ENCODE measurements at regions not wholly inside any gene's neighbourhood (a gene's known extent, or its start where the extent isn't known, plus 50 kb on each side); places are given as distances from the start of the nearest gene placed in this dataset.

- Histone ChIP-seq H3K27me3 (ENCODE audit: insufficient read depth, low read depth) (no peaks in the 10 kb centered on the region), H3K27ac (no peak overlapping the region), H3K9me2 (ENCODE audit: insufficient read depth) (no peaks in the 10 kb centered on the region), H3K9me3 (ENCODE audit: insufficient read depth, low read depth) (no peaks in the 10 kb centered on the region), H2AFZ (no peak overlapping the region), H4K20me1 (ENCODE audit: insufficient read depth) (no peaks in the 10 kb centered on the region; the same call in 1 of the 2 replicates), H3K79me2 (ENCODE audit: low read depth) (no peaks in the 10 kb centered on the region), H3K4me3 (no peak overlapping the region), H3F3A (ENCODE audit: insufficient read depth, low read depth) (no peaks in the 10 kb centered on the region), H3K4me2 (no peak overlapping the region), H3K4me1 (replicated peaks; ENCODE audit: insufficient read depth) (no peaks in the 10 kb centered on the region), H3K36me3 (ENCODE audit: low read depth) (no peaks in the 10 kb centered on the region)
- TF ChIP-seq EZH2 (IDR thresholded peaks at IDR 0.05; ENCODE audit: low read depth) (no peak), CTCF (conservative IDR thresholded peaks at IDR 0.05) (no peak)
- no TSS peak for BruUV-seq (replicated peaks)
- no peak for DNase-seq
- CTCF ChIA-PET: no interaction called here
- POLR2A ChIA-PET (ENCODE audit: unreplicated experiment): no interaction called here
- intact Hi-C loops (cut with micrococcal nuclease; ENCODE audit: unreplicated experiment): no loop called here
Measured at GRCh38 chr16:61569028-61569427, 467.2 kb downstream of the CDH8 start.

GRCh38 chr16:61564716-61565115, 471.5 kb downstream of the CDH8 start:
- Histone ChIP-seq H2AFZ (no peak overlapping the region), H3K27me3 (ENCODE audit: insufficient read depth, low read depth) (no peaks in the 10 kb centered on the region), H3K27ac (no peak overlapping the region), H3K4me3 (no peak overlapping the region), H4K20me1 (ENCODE audit: insufficient read depth) (no peaks in the 10 kb centered on the region), H3K79me2 (ENCODE audit: low read depth) (no peaks in the 10 kb centered on the region), H3K9me3 (ENCODE audit: insufficient read depth, low read depth) (no peaks in the 10 kb centered on the region), H3K9me2 (ENCODE audit: insufficient read depth) (no peaks in the 10 kb centered on the region), H3F3A (ENCODE audit: insufficient read depth, low read depth) (no peaks in the 10 kb centered on the region), H3K36me3 (ENCODE audit: low read depth) (no peaks in the 10 kb centered on the region), H3K4me1 (replicated peaks; ENCODE audit: insufficient read depth) (no peaks in the 10 kb centered on the region), H3K4me2 (no peak overlapping the region)
- TF ChIP-seq CTCF (conservative IDR thresholded peaks at IDR 0.05) (no peak), EZH2 (IDR thresholded peaks at IDR 0.05; ENCODE audit: low read depth) (no peak)
- POLR2A ChIA-PET (ENCODE audit: unreplicated experiment): no interaction called here
- CTCF ChIA-PET: no interaction called here
- no peak for DNase-seq
- intact Hi-C loops (cut with micrococcal nuclease; ENCODE audit: unreplicated experiment): no loop called here
- no TSS peak for BruUV-seq (replicated peaks)

GRCh38 chr16:61555718-61556441, 480.4 kb downstream of the CDH8 start:
- ChIA-PET POLR2A (ENCODE audit: unreplicated experiment) (no interaction called here), CTCF (no interaction called here)
- no TSS peak for BruUV-seq (replicated peaks)
- H3K4me3 ChIP-seq: no peak overlapping the region
- H3K9me3 ChIP-seq (ENCODE audit: insufficient read depth, low read depth): no peaks in the 10 kb centered on the region
- intact Hi-C loops (cut with micrococcal nuclease; ENCODE audit: unreplicated experiment): no loop called here
- DNase-seq: no peak
- no peaks in the 10 kb centered on the region for H3K79me2 ChIP-seq (ENCODE audit: low read depth)
- no peak overlapping the region for H3K4me2 ChIP-seq
- no peaks in the 10 kb centered on the region for H3K4me1 ChIP-seq (replicated peaks; ENCODE audit: insufficient read depth)
- no peaks in the 10 kb centered on the region for H3F3A ChIP-seq (ENCODE audit: insufficient read depth, low read depth)
- H3K27ac ChIP-seq: no peak overlapping the region
- H3K27me3 ChIP-seq (ENCODE audit: insufficient read depth, low read depth): peaks cover 31% of the 10 kb centered on the region
- H3K36me3 ChIP-seq (ENCODE audit: low read depth): no peaks in the 10 kb centered on the region
- TF ChIP-seq EZH2 (IDR thresholded peaks at IDR 0.05; ENCODE audit: low read depth): no peak
- H4K20me1 ChIP-seq (ENCODE audit: insufficient read depth): no peaks in the 10 kb centered on the region
- H2AFZ ChIP-seq: no peak overlapping the region
- no peaks in the 10 kb centered on the region for H3K9me2 ChIP-seq (ENCODE audit: insufficient read depth)

GRCh38 chr16:61549327-61549726, 486.9 kb downstream of the CDH8 start:
- TF ChIP-seq EZH2 (IDR thresholded peaks at IDR 0.05; ENCODE audit: low read depth) (no peak), CTCF (conservative IDR thresholded peaks at IDR 0.05) (no peak)
- POLR2A ChIA-PET (ENCODE audit: unreplicated experiment): no interaction called here
- intact Hi-C loops (cut with micrococcal nuclease; ENCODE audit: unreplicated experiment): no loop called here
- Histone ChIP-seq H3K9me2 (ENCODE audit: insufficient read depth) (no peaks in the 10 kb centered on the region), H3K4me3 (no peak overlapping the region), H3K36me3 (ENCODE audit: low read depth) (no peaks in the 10 kb centered on the region), H4K20me1 (ENCODE audit: insufficient read depth) (no peaks in the 10 kb centered on the region), H3K27me3 (ENCODE audit: insufficient read depth, low read depth) (0 out of 2 replicates have a peak, but pooled peaks cover under 1% of the 10 kb centered on the region), H3K79me2 (ENCODE audit: low read depth) (no peaks in the 10 kb centered on the region), H3K9me3 (ENCODE audit: insufficient read depth, low read depth) (no peaks in the 10 kb centered on the region), H3K4me2 (no peak overlapping the region), H3F3A (ENCODE audit: insufficient read depth, low read depth) (no peaks in the 10 kb centered on the region), H2AFZ (no peak overlapping the region), H3K4me1 (replicated peaks; ENCODE audit: insufficient read depth) (no peaks in the 10 kb centered on the region), H3K27ac (no peak overlapping the region)
- CTCF ChIA-PET: no interaction called here
- DNase-seq: no peak
- BruUV-seq (replicated peaks): no TSS peak

All from PC-9 (cell line).